HFFc6 (cell line): ENCODE measurements at regions not wholly inside any gene's neighbourhood (a gene's known extent, or its start where the extent isn't known, plus 50 kb on each side); places are given as distances from the start of the nearest gene placed in this dataset.

ENCODE experiments used
- DNase-seq: peaks from one replicate; pipeline ENCODE4 v3.0.0-alpha.2; 2018
- H3K27ac Mint-ChIP-seq: 2 replicates; pipeline ENCODE4 v1.8.0; 2020; ENCODE audit warnings: mild to moderate bottlenecking, mixed read lengths
- H3K27me3 Mint-ChIP-seq: 2 replicates; pipeline ENCODE4 v1.8.0; 2021; ENCODE audit warnings: mild to moderate bottlenecking, moderate library complexity, mixed read lengths; ENCODE audit not compliant: insufficient read depth
- H3K36me3 Mint-ChIP-seq: 2 replicates; pipeline ENCODE4 v1.8.0; 2021; ENCODE audit warnings: low read depth, mixed read lengths
- H3K4me1 Mint-ChIP-seq: 2 replicates; pipeline ENCODE4 v1.8.0; 2020; ENCODE audit warnings: low read depth, mixed read lengths
- H3K4me3 Mint-ChIP-seq: 2 replicates; pipeline ENCODE4 v1.8.0; 2020; ENCODE audit warnings: mild to moderate bottlenecking, moderate library complexity, mixed read lengths
- H3K9me3 Mint-ChIP-seq: 2 replicates; pipeline ENCODE4 v1.8.0; 2020; ENCODE audit warnings: mild to moderate bottlenecking, mixed read lengths
- TF ChIP-seq, protein P1 (sequence below): fragments of 200-600 bp; sonication (generic); IDR thresholded peaks from 2 replicates; pipeline ENCODE4 v1.5.0; 2021; ENCODE audit warnings: antibody characterized with exemption, mild to moderate bottlenecking

DNA sequence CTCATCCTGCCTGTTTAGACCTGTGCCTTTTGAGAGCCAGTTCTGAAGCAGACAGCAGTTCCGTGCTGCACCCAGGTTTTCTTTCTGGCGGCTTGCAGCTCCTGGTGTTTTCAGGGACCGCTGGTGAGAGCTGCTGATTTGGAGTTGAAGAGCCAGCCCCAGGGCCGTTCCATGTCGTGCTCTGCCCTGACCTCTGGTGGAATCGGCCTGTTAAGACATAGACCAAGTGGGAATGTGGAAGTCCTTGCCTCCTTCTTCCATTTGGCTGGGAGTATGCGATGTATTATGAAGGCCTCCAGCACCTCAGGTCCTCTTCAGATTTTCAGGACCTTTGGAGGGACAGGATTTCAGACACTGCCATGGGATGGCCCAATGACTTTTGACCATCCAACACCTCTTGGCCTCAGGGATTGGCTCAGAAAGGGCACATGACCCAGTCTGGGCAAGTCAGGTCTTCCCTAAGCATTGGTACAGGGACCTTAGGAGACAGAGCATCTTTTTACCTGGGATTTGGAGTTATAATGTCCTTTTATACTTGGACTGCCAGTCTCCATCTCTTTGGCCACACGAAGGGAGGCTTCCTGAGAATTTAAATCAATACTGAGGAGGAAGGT is 136.1 kb upstream of the CLINT1 start:
- DNase-seq: peak; percentile 41
- Mint-ChIP-seq H3K4me3 (no peak overlapping the region), H3K36me3 (no peaks in the 10 kb centered on the region), H3K9me3 (no peaks in the 10 kb centered on the region), H3K27me3 (peaks cover 2% of the 10 kb centered on the region; the same call in 1 of the 2 replicates), H3K4me1 (peaks cover 8% of the 10 kb centered on the region; the same call in 1 of the 2 replicates), H3K27ac (no peak overlapping the region)
- TF ChIP-seq, protein P1, sequence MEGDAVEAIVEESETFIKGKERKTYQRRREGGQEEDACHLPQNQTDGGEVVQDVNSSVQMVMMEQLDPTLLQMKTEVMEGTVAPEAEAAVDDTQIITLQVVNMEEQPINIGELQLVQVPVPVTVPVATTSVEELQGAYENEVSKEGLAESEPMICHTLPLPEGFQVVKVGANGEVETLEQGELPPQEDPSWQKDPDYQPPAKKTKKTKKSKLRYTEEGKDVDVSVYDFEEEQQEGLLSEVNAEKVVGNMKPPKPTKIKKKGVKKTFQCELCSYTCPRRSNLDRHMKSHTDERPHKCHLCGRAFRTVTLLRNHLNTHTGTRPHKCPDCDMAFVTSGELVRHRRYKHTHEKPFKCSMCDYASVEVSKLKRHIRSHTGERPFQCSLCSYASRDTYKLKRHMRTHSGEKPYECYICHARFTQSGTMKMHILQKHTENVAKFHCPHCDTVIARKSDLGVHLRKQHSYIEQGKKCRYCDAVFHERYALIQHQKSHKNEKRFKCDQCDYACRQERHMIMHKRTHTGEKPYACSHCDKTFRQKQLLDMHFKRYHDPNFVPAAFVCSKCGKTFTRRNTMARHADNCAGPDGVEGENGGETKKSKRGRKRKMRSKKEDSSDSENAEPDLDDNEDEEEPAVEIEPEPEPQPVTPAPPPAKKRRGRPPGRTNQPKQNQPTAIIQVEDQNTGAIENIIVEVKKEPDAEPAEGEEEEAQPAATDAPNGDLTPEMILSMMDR: peak; percentile 76

DNA sequence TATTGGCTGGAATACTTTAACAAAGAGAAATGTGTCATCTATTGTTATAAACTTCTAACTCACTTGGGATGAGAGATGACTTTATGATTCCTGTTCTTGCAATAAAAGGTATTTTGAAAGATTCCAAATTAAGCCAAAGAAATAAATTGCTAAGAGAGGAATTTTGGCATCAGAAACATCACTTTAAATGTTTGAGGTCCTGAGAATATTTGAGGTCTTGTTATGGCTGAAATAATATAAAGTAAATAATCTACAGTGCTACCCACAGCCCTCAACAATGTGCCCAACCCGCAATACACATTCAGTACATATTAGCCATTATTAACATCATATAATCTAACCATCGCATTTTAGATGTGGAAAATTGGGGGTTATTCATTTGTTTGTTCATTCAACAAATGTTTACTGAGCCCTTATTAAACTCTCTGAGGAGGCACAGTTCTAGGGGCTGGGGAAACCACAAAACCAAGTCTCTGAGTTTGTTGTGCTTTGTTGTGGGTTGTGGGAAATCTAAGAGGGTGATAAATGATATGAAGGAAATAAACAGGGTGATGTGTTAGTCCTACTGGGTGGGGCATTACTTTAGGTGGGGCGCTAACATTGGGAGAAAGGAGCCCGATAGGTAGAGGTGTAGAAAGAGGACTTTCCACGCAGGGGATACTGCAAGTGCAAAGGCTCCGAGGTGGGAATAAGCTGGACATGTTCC is 135.2 kb upstream of the CLINT1 start:
- TF ChIP-seq, protein P1: no peak
- Mint-ChIP-seq H3K27me3 (peaks cover 3% of the 10 kb centered on the region; the same call in 1 of the 2 replicates), H3K4me3 (no peak overlapping the region), H3K9me3 (no peaks in the 10 kb centered on the region), H3K27ac (no peak overlapping the region), H3K4me1 (peaks cover 8% of the 10 kb centered on the region; the same call in 1 of the 2 replicates), H3K36me3 (no peaks in the 10 kb centered on the region)
- no peak for DNase-seq

- Mint-ChIP-seq H3K4me3 (no peak overlapping the region), H3K27ac (no peak overlapping the region), H3K36me3 (no peaks in the 10 kb centered on the region), H3K27me3 (peaks cover 4% of the 10 kb centered on the region; the same call in 1 of the 2 replicates), H3K9me3 (no peaks in the 10 kb centered on the region), H3K4me1 (peaks cover 7% of the 10 kb centered on the region; the same call in 1 of the 2 replicates)
- no peak for DNase-seq
- TF ChIP-seq, protein P1: no peak
Measured at GRCh38 chr5:157993201-157993600, 134.3 kb upstream of the CLINT1 start.

GRCh38 chr5:157990583-157991181 is 131.7 kb upstream of the CLINT1 start:
- DNase-seq: no peak
- Mint-ChIP-seq H3K9me3 (peaks cover 9% of the 10 kb centered on the region; the same call in 1 of the 2 replicates), H3K27ac (no peak overlapping the region), H3K4me1 (no peaks in the 10 kb centered on the region), H3K36me3 (peaks cover 5% of the 10 kb centered on the region; the same call in 1 of the 2 replicates), H3K27me3 (peaks cover 9% of the 10 kb centered on the region), H3K4me3 (no peak overlapping the region)
- TF ChIP-seq, protein P1: no peak

GRCh38 chr5:157989296-157989695 is 130.4 kb upstream of the CLINT1 start:
- no peak overlapping the region for H3K4me3 Mint-ChIP-seq
- peak; percentile 3 for DNase-seq
- H3K9me3 Mint-ChIP-seq: peaks cover 9% of the 10 kb centered on the region; the same call in 1 of the 2 replicates
- H3K27ac Mint-ChIP-seq: no peak overlapping the region
- peaks cover 9% of the 10 kb centered on the region for H3K27me3 Mint-ChIP-seq
- no peaks in the 10 kb centered on the region for H3K4me1 Mint-ChIP-seq
- H3K36me3 Mint-ChIP-seq: peaks cover 5% of the 10 kb centered on the region; the same call in 1 of the 2 replicates
- TF ChIP-seq, protein P1: no peak
